ENCODE measurements at regions not wholly inside any gene's neighbourhood (a gene's known extent, or its start where the extent isn't known, plus 50 kb on each side); places are given as distances from the start of the nearest gene placed in this dataset.

GRCh38 chr22:47277531-47277930, 515.1 kb downstream of the TBC1D22A start:
- CTCF ChIA-PET = no interaction called here

GRCh38 chr22:47276991-47277390, 514.5 kb downstream of the TBC1D22A start:
- in situ Hi-C loops (cut with HindIII; ENCODE audit: low pct_unique_long_range_greater_than_20kb, low sequenced_read_pairs) = no loop called here
- TF ChIP-seq TCF7L2 (IDR thresholded peaks at IDR 0.05; ENCODE audit: low read depth, low read length) (no peak), POLR2AphosphoS5 (IDR thresholded peaks at IDR 0.05; ENCODE audit: low read depth, low read length) (no peak), CTCF (IDR thresholded peaks at IDR 0.05) (no peak), SIN3A (IDR thresholded peaks at IDR 0.05; ENCODE audit: borderline replicate concordance, insufficient read depth, low read depth, low read length) (no peak), REST (IDR thresholded peaks at IDR 0.05; ENCODE audit: insufficient read depth in 1 of 2, low read depth in 2 of 2, low read length in 1 of 2) (no peak)
- no peaks in the 10 kb centered on the region for H3K27me3 ChIP-seq (ENCODE audit: control insufficient read depth, insufficient read depth, low read length)
- no peaks in the 10 kb centered on the region for H3K9me3 ChIP-seq (ENCODE audit: control insufficient read depth, insufficient read depth, low read depth, low read length)
- no peak overlapping the region for H3K4me3 ChIP-seq (ENCODE audit: low read depth in 2 of 2, low read length in 2 of 2)
- no TSS peak for BruUV-seq (replicated peaks)
- no peaks in the 10 kb centered on the region; the same call in none of the 2 replicates for H3K4me1 ChIP-seq (ENCODE audit: control insufficient read depth, insufficient read depth, low read length)
- ChIA-PET POLR2A (no interaction called here), CTCF (no interaction called here)
- DNase-seq (ENCODE audit: low read depth, low spot score) (no peak), ATAC-seq (no peak)
- H3K27ac ChIP-seq (ENCODE audit: low read length) = no peak overlapping the region
- intact Hi-C loops (cut with micrococcal nuclease; ENCODE audit: unreplicated experiment) = no loop called here
- no peaks in the 10 kb centered on the region for H3K36me3 ChIP-seq (ENCODE audit: control insufficient read depth, insufficient read depth, low read length)

More at GRCh38 chr22:47277531-47277930, 515.1 kb downstream of the TBC1D22A start:
- no peak for ATAC-seq
- H3K27ac ChIP-seq (ENCODE audit: low read length) = no peak overlapping the region
- DNase-seq (ENCODE audit: low read depth, low spot score) = no peak
- H3K4me1 ChIP-seq (ENCODE audit: control insufficient read depth, insufficient read depth, low read length) = no peaks in the 10 kb centered on the region; the same call in none of the 2 replicates
- H3K9me3 ChIP-seq (ENCODE audit: control insufficient read depth, insufficient read depth, low read depth, low read length) = no peaks in the 10 kb centered on the region
- no peak for TF ChIP-seq TCF7L2 (IDR thresholded peaks at IDR 0.05; ENCODE audit: low read depth, low read length)
- TF ChIP-seq REST (IDR thresholded peaks at IDR 0.05; ENCODE audit: insufficient read depth in 1 of 2, low read depth in 2 of 2, low read length in 1 of 2) = no peak
- no peak for TF ChIP-seq POLR2AphosphoS5 (IDR thresholded peaks at IDR 0.05; ENCODE audit: low read depth, low read length)
- TF ChIP-seq SIN3A (IDR thresholded peaks at IDR 0.05; ENCODE audit: borderline replicate concordance, insufficient read depth, low read depth, low read length) = no peak
- no peak for TF ChIP-seq CTCF (IDR thresholded peaks at IDR 0.05)
- in situ Hi-C loops (cut with HindIII; ENCODE audit: low pct_unique_long_range_greater_than_20kb, low sequenced_read_pairs) (no loop called here), intact Hi-C loops (cut with micrococcal nuclease; ENCODE audit: unreplicated experiment) (no loop called here)
- H3K36me3 ChIP-seq (ENCODE audit: control insufficient read depth, insufficient read depth, low read length) = no peaks in the 10 kb centered on the region
- no peak overlapping the region for H3K4me3 ChIP-seq (ENCODE audit: low read depth in 2 of 2, low read length in 2 of 2)
- no peaks in the 10 kb centered on the region for H3K27me3 ChIP-seq (ENCODE audit: control insufficient read depth, insufficient read depth, low read length)
- POLR2A ChIA-PET = no interaction called here
- BruUV-seq (replicated peaks) = no TSS peak

Data from Panc1 (cell line).